Muscle layer of duodenum (tissue), 2 donors: ENCODE measurements at regions not wholly inside any gene's neighbourhood (a gene's known extent, or its start where the extent isn't known, plus 50 kb on each side); places are given as distances from the start of the nearest gene placed in this dataset.

Experiments used
- H3K27ac ChIP-seq: one replicate; pipeline ENCODE4 v1.7.0; 2013; ENCODE audit warnings: mild to moderate bottlenecking, low read length
- H3K27me3 ChIP-seq: one replicate; pipeline ENCODE4 v1.7.0; 2013; ENCODE audit warnings: low read depth, mild to moderate bottlenecking, control low read depth, low read length
- H3K36me3 ChIP-seq, 2 donors: one replicate each; pipeline ENCODE4 v1.7.0; 2013; ENCODE audit warnings: low read length in 2 of 2, control low read depth in 1 of 2, mild to moderate bottlenecking in 1 of 2; ENCODE audit not compliant: insufficient read depth in 2 of 2, control insufficient read depth in 1 of 2
- H3K4me1 ChIP-seq, 2 donors: one replicate each; pipeline ENCODE4 v1.7.0; 2013; ENCODE audit warnings: low read length in 2 of 2, mild to moderate bottlenecking in 2 of 2, control low read depth in 1 of 2, moderate library complexity in 1 of 2; ENCODE audit not compliant: insufficient read depth in 2 of 2, control insufficient read depth in 1 of 2
- H3K4me3 ChIP-seq, 2 donors: one replicate each; pipeline ENCODE4 v1.7.0; 2013; ENCODE audit warnings: low read length in 2 of 2, low read depth in 1 of 2, mild to moderate bottlenecking in 1 of 2
- H3K9me3 ChIP-seq, 2 donors: one replicate each; pipeline ENCODE4 v1.7.0; 2013; ENCODE audit warnings: low read length in 2 of 2, control low read depth in 1 of 2, mild to moderate bottlenecking in 1 of 2; ENCODE audit not compliant: control insufficient read depth in 1 of 2
- donor health status: healthy.

DNA sequence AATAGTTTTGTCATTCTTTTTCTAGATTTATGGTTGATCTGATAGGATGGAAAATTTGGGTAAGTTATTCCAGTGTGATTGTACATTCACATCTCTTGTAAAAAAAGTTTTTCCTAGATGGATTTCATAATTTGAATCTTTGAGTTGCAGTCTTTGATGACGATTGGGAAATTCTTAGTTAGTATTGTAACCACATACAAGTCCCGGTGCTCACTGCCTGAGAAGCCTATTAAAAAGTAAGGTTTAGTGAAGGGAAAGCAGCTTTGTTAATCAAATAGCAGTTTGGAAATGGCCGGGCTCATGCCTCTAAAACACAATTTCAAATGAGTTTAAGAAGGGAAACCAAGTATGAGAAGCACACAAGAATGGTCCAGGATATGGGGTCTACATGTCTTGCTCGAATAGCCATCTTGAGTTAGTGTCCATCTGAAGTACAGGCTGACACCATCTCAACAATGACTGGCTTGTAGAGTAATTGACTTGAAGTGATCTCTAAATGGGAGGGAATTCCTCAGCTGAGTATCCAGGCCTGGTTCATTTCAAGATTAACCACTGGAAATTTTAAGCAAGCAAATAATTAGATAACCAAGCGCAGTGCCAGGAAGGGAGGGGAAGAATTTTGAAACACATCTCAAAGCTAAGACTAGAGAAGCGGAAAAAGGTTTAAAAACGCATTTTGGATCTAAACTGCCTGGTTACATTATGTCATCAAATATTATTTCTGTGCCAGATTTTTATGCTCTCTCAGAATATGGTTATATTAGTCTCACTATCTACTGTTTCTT lies 1145.6 kb upstream of the MIR17HG start:
- Histone ChIP-seq H3K9me3 (no peaks in the 10 kb centered on the region), H3K4me3 (no peak overlapping the region), H3K27ac (no peak overlapping the region), H3K27me3 (no peaks in the 10 kb centered on the region), H3K4me1 (no peaks in the 10 kb centered on the region), H3K36me3 (no peaks in the 10 kb centered on the region)

DNA sequence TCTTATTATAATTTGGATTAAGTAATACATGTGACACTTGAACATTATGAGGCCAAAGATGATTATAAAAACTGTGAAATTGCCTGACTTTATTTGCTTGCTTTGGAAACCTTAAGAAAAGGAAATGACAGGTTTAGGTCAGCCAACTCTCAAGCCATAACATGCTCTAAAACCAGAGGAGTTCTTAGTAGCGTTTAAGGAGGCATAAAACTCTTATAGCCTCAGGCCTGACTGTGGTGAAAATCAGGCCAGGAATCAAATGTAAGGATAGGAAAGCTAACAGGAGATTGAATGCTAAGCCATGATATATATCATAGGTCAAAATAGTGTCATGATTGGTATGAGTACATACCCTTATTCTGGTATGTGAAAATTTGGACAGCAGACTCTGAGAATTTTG lies 1142.4 kb upstream of the MIR17HG start:
- Histone ChIP-seq H3K27ac (no peak overlapping the region), H3K27me3 (no peaks in the 10 kb centered on the region), H3K4me1 (no peaks in the 10 kb centered on the region), H3K4me3 (no peak overlapping the region), H3K9me3 (no peaks in the 10 kb centered on the region), H3K36me3 (no peaks in the 10 kb centered on the region)

DNA sequence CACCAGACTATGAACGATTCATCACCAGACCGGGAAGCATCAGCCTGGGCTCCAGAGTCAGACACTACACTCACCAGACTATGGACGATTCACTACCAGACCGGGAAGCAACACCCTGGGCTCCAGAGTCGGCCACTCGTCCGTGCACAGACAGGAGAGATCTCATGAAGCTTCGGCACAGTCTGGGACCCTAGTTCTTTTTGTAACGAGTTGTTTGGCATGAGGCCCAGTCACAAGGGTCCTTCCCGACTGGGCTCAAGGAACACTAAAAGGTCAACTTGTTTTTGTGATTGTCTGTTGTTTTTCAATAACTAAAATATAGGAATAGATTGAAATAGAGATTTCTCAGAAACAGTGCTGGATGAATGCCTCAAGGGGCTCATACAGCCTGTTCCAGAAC lies 1141.6 kb upstream of the MIR17HG start:
- no peaks in the 10 kb centered on the region for H3K4me1 ChIP-seq
- H3K27me3 ChIP-seq = no peaks in the 10 kb centered on the region
- no peak overlapping the region for H3K4me3 ChIP-seq
- H3K36me3 ChIP-seq = no peaks in the 10 kb centered on the region
- no peak overlapping the region for H3K27ac ChIP-seq
- H3K9me3 ChIP-seq = no peaks in the 10 kb centered on the region

DNA sequence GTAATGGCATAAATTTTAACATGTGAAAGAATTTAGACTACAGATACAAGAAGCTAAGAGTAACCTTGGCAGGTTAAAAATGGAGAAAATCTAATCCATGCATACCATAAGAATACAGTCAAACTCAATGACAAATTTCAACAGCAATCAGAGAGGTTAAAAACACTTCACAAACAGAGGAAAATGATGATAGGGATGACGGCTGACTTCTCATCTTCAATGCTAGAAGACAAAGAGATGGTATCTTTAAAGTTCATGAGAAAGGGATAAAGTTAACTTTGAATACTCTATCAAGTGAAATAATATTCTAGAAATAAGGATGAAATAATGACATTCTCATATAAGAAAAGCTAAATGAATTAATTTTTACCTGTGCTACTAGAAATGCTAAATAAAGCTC lies 1130.2 kb upstream of the MIR17HG start:
- Histone ChIP-seq H3K36me3 (no peaks in the 10 kb centered on the region), H3K4me3 (no peak overlapping the region), H3K9me3 (no peaks in the 10 kb centered on the region), H3K27me3 (no peaks in the 10 kb centered on the region), H3K4me1 (no peaks in the 10 kb centered on the region), H3K27ac (no peak overlapping the region)

DNA sequence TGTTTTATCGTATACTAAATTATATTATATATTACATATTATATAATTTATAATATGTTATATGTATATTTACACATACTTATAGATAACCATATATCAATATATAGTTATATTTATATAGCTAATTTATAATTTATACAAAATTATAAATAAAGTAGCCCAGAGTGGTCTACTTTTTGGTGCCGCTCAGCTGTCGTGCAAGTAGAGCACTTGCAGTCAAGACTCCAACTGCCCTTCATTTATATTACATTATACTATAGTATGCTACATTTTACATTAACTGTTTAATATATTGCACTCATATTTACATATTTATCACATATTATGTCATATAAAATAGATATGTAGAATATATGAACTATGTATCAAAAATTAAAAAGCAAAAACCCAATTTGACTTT lies 1124.7 kb upstream of the MIR17HG start:
- no peaks in the 10 kb centered on the region for H3K4me1 ChIP-seq
- no peaks in the 10 kb centered on the region for H3K9me3 ChIP-seq
- no peak overlapping the region for H3K4me3 ChIP-seq
- H3K27ac ChIP-seq = no peak overlapping the region
- no peaks in the 10 kb centered on the region for H3K27me3 ChIP-seq
- H3K36me3 ChIP-seq = no peaks in the 10 kb centered on the region

DNA sequence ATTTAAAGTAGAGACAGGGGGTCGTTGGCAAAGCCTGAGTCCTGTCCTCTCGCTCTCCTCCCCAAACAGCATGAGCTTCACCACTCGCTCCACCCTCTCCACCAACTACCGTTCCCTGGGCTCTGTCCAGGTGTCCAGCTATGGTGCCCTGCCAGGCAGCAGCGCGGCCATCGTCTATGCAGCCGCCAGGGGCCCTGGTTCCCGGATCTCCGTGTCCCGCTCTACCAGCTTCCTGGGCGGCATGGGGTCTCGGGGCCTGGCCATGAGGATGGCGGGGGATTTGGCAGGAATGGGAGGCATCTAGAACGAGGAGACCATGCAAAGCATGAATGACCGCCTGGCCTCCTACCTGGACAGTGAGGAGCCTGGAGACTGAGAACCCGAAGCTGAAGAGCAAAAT lies 1117.2 kb upstream of the MIR17HG start:
- no peak overlapping the region for H3K4me3 ChIP-seq
- H3K4me1 ChIP-seq = no peaks in the 10 kb centered on the region
- peaks cover 0 to 3% of the 10 kb centered on the region in 2 donors for H3K9me3 ChIP-seq
- no peaks in the 10 kb centered on the region for H3K36me3 ChIP-seq
- H3K27me3 ChIP-seq = no peaks in the 10 kb centered on the region
- H3K27ac ChIP-seq = no peak overlapping the region

DNA sequence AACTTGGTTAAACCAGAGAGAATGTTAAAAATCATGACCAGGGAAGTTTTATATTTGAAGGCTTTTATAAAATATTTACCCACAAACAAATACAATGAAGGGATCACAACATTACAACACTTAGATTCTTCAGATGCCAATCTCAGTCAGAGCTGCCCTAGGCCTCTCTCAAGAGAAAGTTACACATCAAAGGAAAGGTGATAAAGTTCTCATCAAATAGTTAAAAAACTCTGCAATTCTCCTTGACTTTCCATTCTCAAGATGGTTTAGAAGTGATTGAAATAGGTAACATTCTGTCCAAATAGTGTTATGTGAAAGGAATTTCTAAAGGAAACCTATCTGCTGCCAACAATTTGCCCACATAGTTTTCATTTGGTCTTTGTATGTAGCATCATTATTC lies 1115.2 kb upstream of the MIR17HG start:
- Histone ChIP-seq H3K27ac (no peak overlapping the region), H3K9me3 (peaks cover 0 to 3% of the 10 kb centered on the region in 2 donors), H3K4me1 (no peaks in the 10 kb centered on the region), H3K36me3 (no peaks in the 10 kb centered on the region), H3K4me3 (no peak overlapping the region), H3K27me3 (no peaks in the 10 kb centered on the region)

DNA sequence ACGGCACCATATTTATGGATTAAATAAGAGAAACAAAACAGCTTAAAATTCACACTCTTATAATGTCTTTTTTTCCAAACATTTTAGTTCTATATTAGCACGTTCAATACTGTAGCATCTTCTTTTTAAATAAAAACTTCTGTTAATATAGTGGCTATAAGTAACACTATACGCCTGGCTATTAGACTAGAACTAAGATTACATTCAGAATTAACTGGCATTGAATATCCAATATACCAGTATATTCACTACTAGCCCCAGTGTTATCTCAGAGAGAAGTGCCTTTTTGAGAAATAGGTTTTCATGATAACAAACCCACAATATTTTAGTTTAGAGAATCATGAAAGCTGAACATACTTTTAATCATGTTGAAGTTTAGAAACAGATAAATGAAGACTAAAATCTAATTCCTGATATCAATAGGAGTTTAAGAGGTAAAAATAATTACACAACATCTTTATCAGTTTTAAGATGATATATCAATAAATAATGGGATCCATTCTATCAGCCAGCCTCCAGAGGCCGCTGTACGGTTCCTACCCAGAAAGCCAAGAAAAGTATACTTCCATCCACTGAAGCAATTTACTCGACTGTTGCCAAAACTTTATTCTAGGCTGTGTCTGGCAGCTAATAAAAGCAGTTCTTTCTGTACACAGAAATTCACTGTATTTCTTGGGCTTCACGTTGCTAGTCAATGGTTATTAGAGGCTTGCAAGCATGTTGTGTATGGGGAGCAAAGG lies 1113.4 kb upstream of the MIR17HG start:
- Histone ChIP-seq H3K9me3 (peaks cover 0 to 3% of the 10 kb centered on the region in 2 donors), H3K27me3 (no peaks in the 10 kb centered on the region), H3K4me3 (no peak overlapping the region), H3K36me3 (no peaks in the 10 kb centered on the region), H3K27ac (no peak overlapping the region), H3K4me1 (no peaks in the 10 kb centered on the region)

DNA sequence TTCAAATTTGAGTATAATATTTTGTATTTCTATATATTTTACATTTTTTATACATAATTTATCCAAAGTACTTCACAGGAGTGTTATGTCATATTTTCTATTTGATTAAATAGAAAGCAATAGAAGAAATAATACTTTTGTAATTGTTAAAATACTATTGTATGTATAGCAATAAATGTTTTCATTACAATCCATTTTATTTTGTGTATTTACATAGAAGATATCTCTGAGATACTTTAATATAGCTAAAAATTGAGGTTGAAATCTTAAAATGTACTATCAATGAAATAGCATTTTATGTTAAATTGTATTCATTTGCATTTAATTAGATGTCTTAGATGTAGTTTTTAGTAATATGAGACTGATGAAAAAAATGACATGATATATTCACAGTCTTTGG lies 1109.6 kb upstream of the MIR17HG start:
- Histone ChIP-seq H3K27ac (no peak overlapping the region), H3K27me3 (no peaks in the 10 kb centered on the region), H3K9me3 (no peaks in the 10 kb centered on the region), H3K4me1 (no peaks in the 10 kb centered on the region), H3K36me3 (no peaks in the 10 kb centered on the region), H3K4me3 (no peak overlapping the region)

DNA sequence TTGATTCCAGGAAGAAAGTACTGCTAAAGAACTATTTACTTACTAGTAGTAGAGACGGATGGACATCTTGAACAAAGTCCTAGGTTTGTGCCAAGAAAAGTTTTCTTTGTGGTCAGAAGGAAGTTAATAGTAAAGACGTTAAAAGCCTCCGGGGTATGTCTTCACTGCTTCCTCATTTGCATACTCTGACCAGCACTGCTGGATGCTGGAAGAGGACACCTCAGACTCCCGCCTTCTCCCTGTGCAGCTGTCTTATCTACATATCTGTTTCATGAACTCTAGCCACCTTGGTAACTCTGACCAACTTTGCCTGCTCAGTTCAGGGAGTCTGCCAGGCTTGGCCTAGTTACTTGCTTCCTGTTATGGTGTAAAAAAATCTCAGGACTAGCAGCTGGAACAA lies 1109.1 kb upstream of the MIR17HG start:
- no peaks in the 10 kb centered on the region for H3K27me3 ChIP-seq
- H3K4me1 ChIP-seq = no peaks in the 10 kb centered on the region
- no peak overlapping the region for H3K27ac ChIP-seq
- no peaks in the 10 kb centered on the region for H3K36me3 ChIP-seq
- H3K9me3 ChIP-seq = no peaks in the 10 kb centered on the region
- H3K4me3 ChIP-seq = no peak overlapping the region

DNA sequence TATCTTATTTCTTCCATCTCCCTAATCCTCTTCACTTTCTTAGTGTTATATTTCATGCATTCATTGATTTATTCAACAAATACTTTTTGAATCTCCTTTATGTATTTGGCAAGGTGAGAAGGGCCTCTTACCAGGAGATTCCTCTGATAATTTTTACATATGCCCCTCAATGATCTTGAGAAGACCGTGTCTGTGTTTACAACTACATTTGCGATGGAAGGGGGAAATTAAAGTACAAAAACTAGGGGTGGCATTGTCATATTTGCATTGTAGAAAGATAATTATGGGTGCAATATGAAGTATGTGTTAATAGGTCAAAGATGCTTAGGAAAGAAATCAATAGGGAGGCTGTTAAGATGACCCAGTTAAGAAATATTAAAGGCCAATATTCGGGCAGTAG lies 1108.4 kb upstream of the MIR17HG start:
- Histone ChIP-seq H3K27me3 (no peaks in the 10 kb centered on the region), H3K9me3 (no peaks in the 10 kb centered on the region), H3K4me3 (no peak overlapping the region), H3K27ac (no peak overlapping the region), H3K36me3 (no peaks in the 10 kb centered on the region), H3K4me1 (no peaks in the 10 kb centered on the region)
